ENCODE measurements at regions not wholly inside any gene's neighbourhood (a gene's known extent, or its start where the extent isn't known, plus 50 kb on each side); places are given as distances from the start of the nearest gene placed in this dataset.

DNA sequence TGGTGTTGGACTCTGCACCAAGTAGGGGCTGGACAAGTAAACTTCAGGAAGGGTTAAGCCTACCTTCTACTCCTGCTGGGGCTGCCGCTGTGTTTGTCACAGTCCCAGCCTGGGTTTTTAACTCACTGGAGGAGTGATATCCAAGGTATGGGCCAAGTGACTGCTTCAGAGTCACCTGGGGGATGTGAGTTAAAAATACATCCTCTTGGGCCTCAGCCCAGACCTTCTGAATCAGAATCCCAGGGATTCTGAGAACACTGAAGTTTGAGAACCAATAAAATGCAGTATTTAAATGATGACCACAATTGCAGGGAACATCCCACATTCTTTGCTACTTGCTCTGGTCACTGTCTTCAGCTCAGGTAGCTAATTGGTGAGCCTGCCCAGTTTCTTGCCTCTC, 95.1 kb upstream of the DNAH5 start (continued):
- TF ChIP-seq, protein P1, sequence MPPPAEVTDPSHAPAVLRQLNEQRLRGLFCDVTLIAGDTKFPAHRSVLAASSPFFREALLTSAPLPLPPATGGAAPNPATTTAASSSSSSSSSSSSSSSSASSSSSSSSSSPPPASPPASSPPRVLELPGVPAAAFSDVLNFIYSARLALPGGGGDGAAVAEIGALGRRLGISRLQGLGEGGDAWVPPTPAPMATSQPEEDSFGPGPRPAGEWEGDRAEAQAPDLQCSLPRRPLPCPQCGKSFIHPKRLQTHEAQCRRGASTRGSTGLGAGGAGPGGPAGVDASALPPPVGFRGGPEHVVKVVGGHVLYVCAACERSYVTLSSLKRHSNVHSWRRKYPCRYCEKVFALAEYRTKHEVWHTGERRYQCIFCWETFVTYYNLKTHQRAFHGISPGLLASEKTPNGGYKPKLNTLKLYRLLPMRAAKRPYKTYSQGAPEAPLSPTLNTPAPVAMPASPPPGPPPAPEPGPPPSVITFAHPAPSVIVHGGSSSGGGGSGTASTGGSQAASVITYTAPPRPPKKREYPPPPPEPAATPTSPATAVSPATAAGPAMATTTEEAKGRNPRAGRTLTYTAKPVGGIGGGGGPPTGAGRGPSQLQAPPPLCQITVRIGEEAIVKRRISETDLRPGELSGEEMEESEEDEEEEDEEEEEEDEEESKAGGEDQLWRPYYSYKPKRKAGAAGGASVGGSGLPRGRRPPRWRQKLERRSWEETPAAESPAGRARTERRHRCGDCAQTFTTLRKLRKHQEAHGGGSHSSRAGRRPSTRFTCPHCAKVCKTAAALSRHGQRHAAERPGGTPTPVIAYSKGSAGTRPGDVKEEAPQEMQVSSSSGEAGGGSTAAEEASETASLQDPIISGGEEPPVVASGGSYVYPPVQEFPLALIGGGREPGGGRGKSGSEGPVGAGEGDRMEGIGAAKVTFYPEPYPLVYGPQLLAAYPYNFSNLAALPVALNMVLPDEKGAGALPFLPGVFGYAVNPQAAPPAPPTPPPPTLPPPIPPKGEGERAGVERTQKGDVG (CRISPR knock-in tag; IDR thresholded peaks at IDR 0.05; ENCODE audit: borderline replicate concordance): no peak
- TF ChIP-seq RELA (CRISPR knock-in tag; IDR thresholded peaks at IDR 0.05) (no peak), ATF1 (CRISPR knock-in tag; IDR thresholded peaks at IDR 0.05) (no peak), STAT5B (CRISPR knock-in tag; IDR thresholded peaks at IDR 0.05) (no peak), STAG1 (CRISPR knock-in tag; IDR thresholded peaks at IDR 0.05) (no peak), MEIS1 (CRISPR knock-in tag; IDR thresholded peaks at IDR 0.05; ENCODE audit: borderline replicate concordance) (no peak)
- TF ChIP-seq, protein P2, sequence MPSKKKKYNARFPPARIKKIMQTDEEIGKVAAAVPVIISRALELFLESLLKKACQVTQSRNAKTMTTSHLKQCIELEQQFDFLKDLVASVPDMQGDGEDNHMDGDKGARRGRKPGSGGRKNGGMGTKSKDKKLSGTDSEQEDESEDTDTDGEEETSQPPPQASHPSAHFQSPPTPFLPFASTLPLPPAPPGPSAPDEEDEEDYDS (CRISPR knock-in tag; IDR thresholded peaks at IDR 0.05): no peak

DNA sequence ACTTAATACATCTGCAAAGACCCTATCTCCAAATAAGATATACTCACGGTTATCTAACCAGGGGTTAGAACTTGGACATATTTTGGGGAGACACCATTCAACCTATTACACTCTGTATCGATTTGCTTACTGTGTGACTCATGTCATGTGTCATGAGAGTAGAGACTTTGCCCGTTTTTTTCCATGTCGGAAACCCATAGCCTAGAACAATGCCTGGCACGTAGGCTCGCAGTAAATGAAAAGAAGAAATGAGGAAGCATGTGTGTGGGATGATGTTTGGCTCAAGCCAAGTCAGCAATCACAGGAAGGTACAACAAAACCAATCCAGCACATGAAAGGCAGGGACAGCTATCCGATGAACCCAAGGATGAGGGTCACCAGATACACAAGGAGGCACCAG, 94.6 kb upstream of the DNAH5 start:
- WGBS (ENCODE audit: low lambda C conversion rate): 22% methylated on average over 7 of the region's 7 CpGs
- POLR2A ChIA-PET: no interaction called here
- Histone ChIP-seq H3K4me1 (ENCODE audit: insufficient read depth, low read length) (peaks cover 44% of the 10 kb centered on the region), H3K4me2 (ENCODE audit: low read depth, low read length) (no peak overlapping the region), H4K20me1 (ENCODE audit: insufficient read depth, low read length) (no peaks in the 10 kb centered on the region), H3K79me2 (ENCODE audit: insufficient read depth, low read length) (no peaks in the 10 kb centered on the region), H3K9me3 (ENCODE audit: low read length) (no peaks in the 10 kb centered on the region), H3K4me3 (replicated peaks in 1 of 3; ENCODE audit: insufficient read depth in 1 of 3, low read depth in 2 of 3, low read length in 3 of 3) (no peak overlapping the region), H3K27ac (ENCODE audit: extremely low read length, insufficient read depth, low read length) (no peak overlapping the region), H3K36me3 (replicated peaks in 1 of 2; ENCODE audit: control insufficient read depth in 1 of 2, insufficient read depth in 2 of 2, low read length in 2 of 2) (no peaks in the 10 kb centered on the region), H3K9ac (ENCODE audit: insufficient read depth, low read depth, low read length) (no peak overlapping the region), H2AFZ (ENCODE audit: low read length) (no peak overlapping the region), H3K27me3 (ENCODE audit: control insufficient read depth in 1 of 2, insufficient read depth in 2 of 2, low read length in 2 of 2) (no peaks in the 10 kb centered on the region; a peak in 1 of 5 replicates)
- CTCF ChIA-PET (ENCODE audit: low intra/inter-chr PET ratio, low total read pairs): no interaction called here
- in situ Hi-C loops (cut with HindIII; ENCODE audit: extremely low pct_ligation_motif_present, low pct_unique_long_range_greater_than_20kb) (no loop called here), intact Hi-C loops (cut with micrococcal nuclease; ENCODE audit: unreplicated experiment) (no loop called here)
- FAIRE-seq (no peak), DNase-seq (ENCODE audit: low spot score) (peak; percentile 41), ATAC-seq (no peak; the same call in 2 of the 3 replicates)
- BruUV-seq (replicated peaks): no TSS peak
- TF ChIP-seq ZMYM3 (CRISPR knock-in tag; IDR thresholded peaks at IDR 0.05) (no peak), SOX5 (CRISPR knock-in tag; IDR thresholded peaks at IDR 0.05; ENCODE audit: borderline replicate concordance) (peak; percentile 21; the same call in 1 of the 2 replicates), FOSL2 (CRISPR knock-in tag; IDR thresholded peaks at IDR 0.05) (peak; percentile 77), CREB1 (IDR thresholded peaks at IDR 0.05) (0 out of 2 replicates have a peak, but pooled peaks have one; percentile 26), CREB1 (CRISPR knock-in tag; IDR thresholded peaks at IDR 0.05) (no peak; the same call in 1 of the 2 replicates), HES4 (CRISPR knock-in tag; IDR thresholded peaks at IDR 0.05; ENCODE audit: borderline replicate concordance) (no peak), NFE2 (CRISPR knock-in tag; IDR thresholded peaks at IDR 0.05) (no peak), EP300 (IDR thresholded peaks at IDR 0.05; ENCODE audit: low read depth in 2 of 2, low read length in 2 of 2) (peak in 1 of 2 experiments; percentile 43; a peak in 1 of 4 replicates), EP300 (CRISPR knock-in tag; IDR thresholded peaks at IDR 0.05; ENCODE audit: borderline replicate concordance) (no peak)

Measured in HepG2 (cell line).